GM21526 (cell line): ENCODE measurements at regions not wholly inside any gene's neighbourhood (a gene's known extent, or its start where the extent isn't known, plus 50 kb on each side); places are given as distances from the start of the nearest gene placed in this dataset.
"Not testable (repeated sequence)": the region's sequence is repeated elsewhere in the genome, so short reads cannot be mapped to it uniquely, and the experiment has no call there.

Experiments
- ATAC-seq: cut with Tn5 transposase; IDR thresholded peaks from one replicate; pipeline ENCODE4 v1.9.1; 2021; ENCODE audit warnings: moderate library complexity; ENCODE audit not compliant: unreplicated experiment, low FRiP score

GRCh38 chr12:107826276-107826675 is 51.8 kb downstream of the ASCL4 start:
- ATAC-seq: no peak

GRCh38 chr12:107829271-107829670 is 54.8 kb downstream of the ASCL4 start:
- ATAC-seq: no peak

- ATAC-seq: no peak
These were observed 57.9 kb downstream of the ASCL4 start for GRCh38 chr12:107832441-107832840.

- ATAC-seq: no peak
These were observed 65.7 kb downstream of the ASCL4 start for GRCh38 chr12:107840186-107840585.

GRCh38 chr12:107843351-107844311 is 69.1 kb downstream of the ASCL4 start:
- ATAC-seq: no peak

- no peak for ATAC-seq
These were observed 69.9 kb downstream of the ASCL4 start for GRCh38 chr12:107844312-107844921.

GRCh38 chr12:107845226-107845979 is 70.9 kb downstream of the ASCL4 start:
- no peak for ATAC-seq

- ATAC-seq: no peak
These were observed 71.6 kb downstream of the ASCL4 start for GRCh38 chr12:107845980-107846659.

- ATAC-seq: no peak
These were observed 72.9 kb downstream of the ASCL4 start for GRCh38 chr12:107847430-107847829.

- ATAC-seq: no peak
These were observed 73.3 kb downstream of the ASCL4 start for GRCh38 chr12:107847830-107848229.

GRCh38 chr12:107853479-107853878 is 79.0 kb downstream of the ASCL4 start:
- ATAC-seq: no peak

GRCh38 chr12:107855471-107855870 is 81.0 kb downstream of the ASCL4 start:
- ATAC-seq: no peak

- ATAC-seq: no peak
These were observed 81.6 kb downstream of the ASCL4 start for GRCh38 chr12:107856096-107856495.

- ATAC-seq: no peak
These were observed 82.7 kb downstream of the ASCL4 start for GRCh38 chr12:107857191-107857590.

- no peak for ATAC-seq
These were observed 84.9 kb downstream of the ASCL4 start for GRCh38 chr12:107859367-107859766.

- ATAC-seq: no peak
These were observed 89.7 kb downstream of the ASCL4 start for GRCh38 chr12:107864235-107864634.

GRCh38 chr12:107864727-107865126 is 90.2 kb downstream of the ASCL4 start:
- not testable (repeated sequence) for ATAC-seq

- no peak for ATAC-seq
These were observed 98.7 kb downstream of the ASCL4 start for GRCh38 chr12:107873223-107873622.

- ATAC-seq: no peak
These were observed 101.3 kb downstream of the ASCL4 start for GRCh38 chr12:107875786-107876185.
